SJSA1 (cell line): ENCODE measurements at regions not wholly inside any gene's neighbourhood (a gene's known extent, or its start where the extent isn't known, plus 50 kb on each side); places are given as distances from the start of the nearest gene placed in this dataset.
"Not testable (repeated sequence)": the region's sequence is repeated elsewhere in the genome, so short reads cannot be mapped to it uniquely, and the experiment has no call there.

Experiments used
- DNase-seq, 2 experiments: peaks; one replicate each; pipeline ENCODE4 v3.0.0-alpha.2; 2015 to 2020; ENCODE audit warnings: low spot score in 2 of 2, low read depth in 1 of 2
- H3K27ac ChIP-seq: fragments of 250-450 bp; sonication (Bioruptor Pico); 2 replicates; pipeline ENCODE4 v1.5.1; 2020; ENCODE audit warnings: mild to moderate bottlenecking, moderate library complexity
- H3K27me3 ChIP-seq: fragments of 250-450 bp; sonication (Bioruptor Pico); replicated peaks from 2 replicates; pipeline ENCODE4 v1.5.1; 2020; ENCODE audit warnings: mild to moderate bottlenecking, moderate library complexity
- H3K36me3 ChIP-seq: fragments of 250-450 bp; sonication (Bioruptor Pico); 2 replicates; pipeline ENCODE4 v1.5.1; 2020; ENCODE audit warnings: mild to moderate bottlenecking
- H3K4me1 ChIP-seq: fragments of 250-450 bp; sonication (Bioruptor Pico); replicated peaks from 2 replicates; pipeline ENCODE4 v1.6.1; 2021; ENCODE audit warnings: mild to moderate bottlenecking
- H3K4me3 ChIP-seq: fragments of 250-450 bp; sonication (Bioruptor Pico); 2 replicates; pipeline ENCODE4 v1.5.1; 2020; ENCODE audit warnings: mild to moderate bottlenecking
- H3K9me3 ChIP-seq: fragments of 250-450 bp; sonication (Bioruptor Pico); replicated peaks from 2 replicates; pipeline ENCODE4 v1.5.1; 2020; ENCODE audit warnings: mild to moderate bottlenecking

GRCh38 chr6:160804639-160805038, 102.6 kb downstream of the PLG start:
- Histone ChIP-seq H3K36me3 (no peaks in the 10 kb centered on the region), H3K4me3 (no peak overlapping the region), H3K4me1 (no peaks in the 10 kb centered on the region), H3K9me3 (no peaks in the 10 kb centered on the region), H3K27ac (no peak overlapping the region), H3K27me3 (no peaks in the 10 kb centered on the region)
- no peak for DNase-seq

- no peak overlapping the region for H3K4me3 ChIP-seq
- no peaks in the 10 kb centered on the region for H3K27me3 ChIP-seq
- no peak overlapping the region for H3K27ac ChIP-seq
- DNase-seq: no peak
- H3K4me1 ChIP-seq: no peaks in the 10 kb centered on the region
- H3K36me3 ChIP-seq: no peaks in the 10 kb centered on the region
- H3K9me3 ChIP-seq: no peaks in the 10 kb centered on the region
Observed at GRCh38 chr6:160808263-160808662, 106.2 kb downstream of the PLG start.

- Histone ChIP-seq H3K4me3 (no peak overlapping the region), H3K9me3 (no peaks in the 10 kb centered on the region), H3K36me3 (no peaks in the 10 kb centered on the region), H3K27ac (no peak overlapping the region), H3K27me3 (no peaks in the 10 kb centered on the region), H3K4me1 (no peaks in the 10 kb centered on the region)
- no peak for DNase-seq
Observed at GRCh38 chr6:160810238-160810637, 108.2 kb downstream of the PLG start.

- no peak for DNase-seq
- H3K27me3 ChIP-seq: no peaks in the 10 kb centered on the region
- no peak overlapping the region for H3K4me3 ChIP-seq
- H3K4me1 ChIP-seq: no peaks in the 10 kb centered on the region
- H3K27ac ChIP-seq: no peak overlapping the region
- no peaks in the 10 kb centered on the region for H3K9me3 ChIP-seq
- H3K36me3 ChIP-seq: no peaks in the 10 kb centered on the region
Observed at GRCh38 chr6:160812097-160812496, 110.1 kb downstream of the PLG start.

GRCh38 chr6:160818934-160819333, 116.9 kb downstream of the PLG start:
- Histone ChIP-seq H3K4me1 (no peaks in the 10 kb centered on the region), H3K27ac (no peak overlapping the region), H3K36me3 (no peaks in the 10 kb centered on the region), H3K4me3 (no peak overlapping the region), H3K27me3 (no peaks in the 10 kb centered on the region), H3K9me3 (no peaks in the 10 kb centered on the region)
- no peak for DNase-seq

- not testable (repeated sequence) for H3K4me3 ChIP-seq, H3K27me3 ChIP-seq, H3K4me1 ChIP-seq, H3K36me3 ChIP-seq, DNase-seq, H3K9me3 ChIP-seq, H3K27ac ChIP-seq
Observed at GRCh38 chr6:160820661-160821060, 118.6 kb downstream of the PLG start.

- H3K27ac ChIP-seq: no peak overlapping the region
- H3K4me1 ChIP-seq: no peaks in the 10 kb centered on the region
- H3K36me3 ChIP-seq: no peaks in the 10 kb centered on the region
- H3K9me3 ChIP-seq: no peaks in the 10 kb centered on the region
- no peaks in the 10 kb centered on the region for H3K27me3 ChIP-seq
- H3K4me3 ChIP-seq: no peak overlapping the region
- no peak for DNase-seq
Observed at GRCh38 chr6:160831739-160832138, 129.7 kb downstream of the PLG start.

GRCh38 chr6:160832422-160832821, 130.4 kb downstream of the PLG start:
- Histone ChIP-seq H3K27me3 (no peaks in the 10 kb centered on the region), H3K27ac (no peak overlapping the region), H3K9me3 (no peaks in the 10 kb centered on the region), H3K36me3 (no peaks in the 10 kb centered on the region), H3K4me1 (no peaks in the 10 kb centered on the region), H3K4me3 (no peak overlapping the region)
- DNase-seq: no peak

- Histone ChIP-seq H3K4me1 (no peaks in the 10 kb centered on the region), H3K27me3 (no peaks in the 10 kb centered on the region), H3K9me3 (no peaks in the 10 kb centered on the region), H3K27ac (no peak overlapping the region), H3K36me3 (no peaks in the 10 kb centered on the region), H3K4me3 (no peak overlapping the region)
- DNase-seq: no peak
Observed at GRCh38 chr6:160837146-160837545, 135.1 kb downstream of the PLG start.

GRCh38 chr6:160851031-160851430, 140.5 kb upstream of the MAP3K4 start:
- H3K9me3 ChIP-seq: peaks cover 3% of the 10 kb centered on the region; the same call in 1 of the 2 replicates
- no peak overlapping the region for H3K4me3 ChIP-seq
- H3K4me1 ChIP-seq: no peaks in the 10 kb centered on the region
- no peak overlapping the region for H3K27ac ChIP-seq
- no peak for DNase-seq
- no peaks in the 10 kb centered on the region for H3K27me3 ChIP-seq
- H3K36me3 ChIP-seq: no peaks in the 10 kb centered on the region

- no peak overlapping the region for H3K27ac ChIP-seq
- H3K9me3 ChIP-seq: no peaks in the 10 kb centered on the region
- no peaks in the 10 kb centered on the region for H3K27me3 ChIP-seq
- H3K4me3 ChIP-seq: no peak overlapping the region
- H3K4me1 ChIP-seq: no peaks in the 10 kb centered on the region
- H3K36me3 ChIP-seq: no peaks in the 10 kb centered on the region
- no peak for DNase-seq
Observed at GRCh38 chr6:160853946-160854345, 137.6 kb upstream of the MAP3K4 start.

- no peaks in the 10 kb centered on the region for H3K27me3 ChIP-seq
- no peak overlapping the region for H3K4me3 ChIP-seq
- H3K4me1 ChIP-seq: no peaks in the 10 kb centered on the region
Observed at GRCh38 chr6:160858886-160859285, 132.7 kb upstream of the MAP3K4 start.

GRCh38 chr6:160859822-160860221, 131.7 kb upstream of the MAP3K4 start:
- Histone ChIP-seq H3K27ac (no peak overlapping the region), H3K27me3 (no peaks in the 10 kb centered on the region), H3K9me3 (no peaks in the 10 kb centered on the region), H3K4me3 (no peak overlapping the region), H3K36me3 (no peaks in the 10 kb centered on the region), H3K4me1 (no peaks in the 10 kb centered on the region)
- no peak for DNase-seq

More at GRCh38 chr6:160858886-160859285, 132.7 kb upstream of the MAP3K4 start:
- no peaks in the 10 kb centered on the region for H3K36me3 ChIP-seq
- no peak for DNase-seq
- no peak overlapping the region for H3K27ac ChIP-seq
- no peaks in the 10 kb centered on the region for H3K9me3 ChIP-seq

- Histone ChIP-seq H3K9me3 (no peaks in the 10 kb centered on the region), H3K27ac (no peak overlapping the region), H3K27me3 (no peaks in the 10 kb centered on the region), H3K4me1 (no peaks in the 10 kb centered on the region), H3K36me3 (no peaks in the 10 kb centered on the region), H3K4me3 (no peak overlapping the region)
- DNase-seq: no peak
Observed at GRCh38 chr6:160861824-160862223, 129.7 kb upstream of the MAP3K4 start.

- no peaks in the 10 kb centered on the region for H3K4me1 ChIP-seq
- H3K9me3 ChIP-seq: no peaks in the 10 kb centered on the region
- no peaks in the 10 kb centered on the region for H3K36me3 ChIP-seq
- H3K27me3 ChIP-seq: no peaks in the 10 kb centered on the region
- no peak overlapping the region for H3K4me3 ChIP-seq
- no peak overlapping the region for H3K27ac ChIP-seq
- DNase-seq: no peak
Observed at GRCh38 chr6:160863782-160864181, 127.8 kb upstream of the MAP3K4 start.
